T-helper 1 cell treated with Interleukin-12 subunit alpha and Interleukin-12 subunit beta and Interleukin-4 antibody, amounts not matched to agents 30 ng/mL and 1 ng/mL, for 36 hours (primary cell): ENCODE measurements at regions not wholly inside any gene's neighbourhood (a gene's known extent, or its start where the extent isn't known, plus 50 kb on each side); places are given as distances from the start of the nearest gene placed in this dataset.
"Not testable (repeated sequence)": the region's sequence is repeated elsewhere in the genome, so short reads cannot be mapped to it uniquely, and the experiment has no call there.

Experiments used
- intact Hi-C: fragments of 100-400 bp; cut with micrococcal nuclease; formaldehyde crosslinking; loops from one replicate; pipeline ENCODE4 v1.15.1; 2024

- intact Hi-C loops: no loop called here
These were observed 107.1 kb downstream of the USP22 start for GRCh38 chr17:20935740-20936139.

- intact Hi-C loops: no loop called here
These were observed 104.6 kb downstream of the USP22 start for GRCh38 chr17:20938244-20938643.

GRCh38 chr17:20938988-20939615 is 103.7 kb downstream of the USP22 start:
- intact Hi-C loops: no loop called here

- intact Hi-C loops: no loop called here
These were observed 100.9 kb downstream of the USP22 start for GRCh38 chr17:20941872-20942271.

- intact Hi-C loops: loop anchor here (1.0 kb wide), 3 partner anchors 49 to 569 kb away; no protein-coding TSS in a partner anchor
These were observed 98.6 kb downstream of the USP22 start for GRCh38 chr17:20944014-20944865.

GRCh38 chr17:20947708-20948107 is 95.1 kb downstream of the USP22 start:
- intact Hi-C loops: not testable (repeated sequence)

- intact Hi-C loops: no loop called here
These were observed 93.6 kb downstream of the USP22 start for GRCh38 chr17:20948984-20949777.
